Uterus (tissue), 2 donors: ENCODE measurements at regions not wholly inside any gene's neighbourhood (a gene's known extent, or its start where the extent isn't known, plus 50 kb on each side); places are given as distances from the start of the nearest gene placed in this dataset.

ENCODE experiments used
- POLR2A ChIP-seq, 2 donors: fragments of 450-650 bp; IDR thresholded peaks; one replicate each; pipeline ENCODE4 v1.6.1; 2016; ENCODE audit warnings: antibody characterized with exemption in 2 of 2, mild to moderate bottlenecking in 1 of 2, moderate library complexity in 1 of 2
- TF ChIP-seq, protein P1 (sequence below), 4 experiments: fragments of 200-600 bp in 2 of 4; fragments of 450-650 bp in 2 of 4; sonication (generic) in 2 of 4; IDR thresholded peaks; one replicate each; pipeline ENCODE4 v1.5.1; 2016 to 2019; ENCODE audit warnings: antibody characterized with exemption in 4 of 4, mild to moderate bottlenecking in 2 of 4, moderate library complexity in 1 of 4

DNA sequence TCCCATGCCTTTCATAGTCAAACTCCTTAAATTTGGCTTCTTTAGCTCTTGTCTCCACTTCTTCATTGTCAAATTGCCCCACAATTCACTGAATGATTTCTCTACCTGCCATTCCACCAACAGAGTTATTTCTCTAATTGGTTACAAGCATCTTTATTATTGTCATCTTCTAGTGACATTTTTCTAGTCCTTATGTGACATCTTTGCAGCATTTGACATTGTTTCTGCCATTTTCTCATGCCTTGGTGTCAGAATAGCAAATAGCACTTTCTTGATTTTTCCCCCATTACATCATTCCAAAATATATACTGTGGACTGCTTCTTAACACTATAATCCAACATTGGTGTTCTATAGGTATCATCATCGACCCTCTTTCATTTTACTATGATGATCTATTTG is 137.7 kb upstream of the HDDC2 start:
- TF ChIP-seq, protein P1, sequence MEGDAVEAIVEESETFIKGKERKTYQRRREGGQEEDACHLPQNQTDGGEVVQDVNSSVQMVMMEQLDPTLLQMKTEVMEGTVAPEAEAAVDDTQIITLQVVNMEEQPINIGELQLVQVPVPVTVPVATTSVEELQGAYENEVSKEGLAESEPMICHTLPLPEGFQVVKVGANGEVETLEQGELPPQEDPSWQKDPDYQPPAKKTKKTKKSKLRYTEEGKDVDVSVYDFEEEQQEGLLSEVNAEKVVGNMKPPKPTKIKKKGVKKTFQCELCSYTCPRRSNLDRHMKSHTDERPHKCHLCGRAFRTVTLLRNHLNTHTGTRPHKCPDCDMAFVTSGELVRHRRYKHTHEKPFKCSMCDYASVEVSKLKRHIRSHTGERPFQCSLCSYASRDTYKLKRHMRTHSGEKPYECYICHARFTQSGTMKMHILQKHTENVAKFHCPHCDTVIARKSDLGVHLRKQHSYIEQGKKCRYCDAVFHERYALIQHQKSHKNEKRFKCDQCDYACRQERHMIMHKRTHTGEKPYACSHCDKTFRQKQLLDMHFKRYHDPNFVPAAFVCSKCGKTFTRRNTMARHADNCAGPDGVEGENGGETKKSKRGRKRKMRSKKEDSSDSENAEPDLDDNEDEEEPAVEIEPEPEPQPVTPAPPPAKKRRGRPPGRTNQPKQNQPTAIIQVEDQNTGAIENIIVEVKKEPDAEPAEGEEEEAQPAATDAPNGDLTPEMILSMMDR (IDR thresholded peaks at IDR 0.05), result no peak
- no peak for TF ChIP-seq POLR2A (IDR thresholded peaks at IDR 0.05)
